IMR-90 (cell line): ENCODE measurements at regions not wholly inside any gene's neighbourhood (a gene's known extent, or its start where the extent isn't known, plus 50 kb on each side); places are given as distances from the start of the nearest gene placed in this dataset.
"Not testable (repeated sequence)": the region's sequence is repeated elsewhere in the genome, so short reads cannot be mapped to it uniquely, and the experiment has no call there.

ENCODE experiments used
- ATAC-seq: fragments of 200-7000 bp; cut with Tn5 transposase; 2 replicates; pipeline ENCODE4 v1.9.1; 2020; ENCODE audit warnings: low read depth, mild to moderate bottlenecking, moderate library complexity
- BruUV-seq: library from RNA; stranded (reverse); fragments of 400-500 nt; replicated peaks from 2 replicates; lab custom pipeline; 2021; lab: Mats Ljungman, UMichigan
- CTCF ChIA-PET: fragments of 300-600 bp; formaldehyde crosslinking; extraction: SDS; loops from one replicate; lab custom pipeline; 2021; ENCODE audit warnings: antibody characterized with exemption; lab: Yijun Ruan, JAX
- POLR2A ChIA-PET: fragments of 300-600 bp; sonication (Branson Sonifier 250); formaldehyde crosslinking; loops from one replicate; lab custom pipeline; 2022; ENCODE audit warnings: antibody characterized with exemption; ENCODE audit not compliant: unreplicated experiment; lab: Charles Lee
- DNase-seq: peaks from one replicate; pipeline ENCODE4 v3.0.0; 2013
- H2AFZ ChIP-seq: replicated peaks from 2 replicates; pipeline ENCODE3; 2013; ENCODE audit warnings: low read length, mild to moderate bottlenecking; ENCODE audit not compliant: poor library complexity
- H2AK5ac ChIP-seq: 2 replicates; pipeline ENCODE4 v1.6.1; 2013; ENCODE audit warnings: low read depth, low read length, inconsistent platforms
- H2AK9ac ChIP-seq: replicated peaks from 2 replicates; pipeline ENCODE3; 2013; ENCODE audit warnings: mild to moderate bottlenecking, low read depth, low read length, moderate library complexity; ENCODE audit not compliant: poor library complexity
- H2BK120ac ChIP-seq: 2 replicates; pipeline ENCODE4 v1.6.1; 2013; ENCODE audit warnings: low read depth, low read length, inconsistent platforms
- H2BK15ac ChIP-seq: 3 replicates; pipeline ENCODE4 v1.6.1; 2013; ENCODE audit warnings: low read depth, low read length, inconsistent platforms
- H2BK20ac ChIP-seq: 2 replicates; pipeline ENCODE4 v1.6.1; 2013; ENCODE audit warnings: low read depth, mild to moderate bottlenecking, inconsistent platforms, low read length, moderate library complexity
- H2BK5ac ChIP-seq: 2 replicates; pipeline ENCODE4 v1.6.1; 2013; ENCODE audit warnings: mild to moderate bottlenecking, low read depth, low read length, inconsistent platforms; ENCODE audit not compliant: poor library complexity, severe bottlenecking
- H3K14ac ChIP-seq: replicated peaks from 2 replicates; pipeline ENCODE4 v1.6.1; 2013; ENCODE audit warnings: low read depth, low read length, inconsistent platforms
- H3K18ac ChIP-seq: 2 replicates; pipeline ENCODE4 v1.6.1; 2013; ENCODE audit warnings: low read depth, low read length, control low read depth
- H3K23ac ChIP-seq: 2 replicates; pipeline ENCODE4 v1.6.1; 2013; ENCODE audit warnings: low read depth, low read length, inconsistent platforms
- H3K27ac ChIP-seq: 2 replicates; pipeline ENCODE4 v1.5.1; 2013; ENCODE audit warnings: mild to moderate bottlenecking, control low read depth, low read length; ENCODE audit not compliant: insufficient read depth
- H3K27me3 ChIP-seq: 2 replicates; pipeline ENCODE4 v1.6.1; 2013; ENCODE audit warnings: low read length; ENCODE audit not compliant: control insufficient read depth, insufficient read depth
- H3K36me3 ChIP-seq: 2 replicates; pipeline ENCODE4 v1.6.1; 2013; ENCODE audit warnings: low read length, mixed read lengths; ENCODE audit not compliant: control insufficient read depth, insufficient read depth
- H3K4ac ChIP-seq: 2 replicates; pipeline ENCODE4 v1.6.1; 2013; ENCODE audit warnings: low read depth, low read length, inconsistent platforms
- H3K4me1 ChIP-seq: 2 replicates; pipeline ENCODE4 v1.6.1; 2013; ENCODE audit warnings: low read length, mixed read lengths; ENCODE audit not compliant: control insufficient read depth, insufficient read depth
- H3K4me2 ChIP-seq: 2 replicates; pipeline ENCODE4 v1.6.1; 2013; ENCODE audit warnings: low read depth, mild to moderate bottlenecking, control low read depth, low read length, moderate library complexity
- H3K4me3 ChIP-seq: 2 replicates; pipeline ENCODE4 v1.5.1; 2013; ENCODE audit warnings: low read depth, mild to moderate bottlenecking, control low read depth, low read length, moderate library complexity; ENCODE audit not compliant: insufficient read depth
- H3K56ac ChIP-seq: 2 replicates; pipeline ENCODE4 v1.6.1; 2013; ENCODE audit warnings: low read length, inconsistent platforms; ENCODE audit not compliant: insufficient read depth; ENCODE audit errors: extremely low read depth
- H3K79me1 ChIP-seq, 2 experiments: 2 replicates each; pipeline ENCODE4 v1.6.1; 2013; ENCODE audit warnings: low read length in 2 of 2, inconsistent platforms in 1 of 2, low read depth in 1 of 2
- H3K9ac ChIP-seq: 2 replicates; pipeline ENCODE4 v1.6.1; 2013; ENCODE audit warnings: low read depth, low read length, control low read depth
- H3K9me1 ChIP-seq: 2 replicates; pipeline ENCODE4 v1.6.1; 2013; ENCODE audit warnings: low read length, inconsistent platforms; ENCODE audit not compliant: insufficient read depth
- H3K9me3 ChIP-seq: 2 replicates; pipeline ENCODE4 v1.6.1; 2013; ENCODE audit warnings: low read length; ENCODE audit not compliant: control insufficient read depth, insufficient read depth
- H4K20me1 ChIP-seq: 2 replicates; pipeline ENCODE4 v1.6.1; 2013; ENCODE audit warnings: low read length, inconsistent platforms; ENCODE audit not compliant: insufficient read depth
- H4K5ac ChIP-seq: 2 replicates; pipeline ENCODE4 v1.6.1; 2013; ENCODE audit warnings: mild to moderate bottlenecking, low read depth, low read length, control low read depth
- H4K8ac ChIP-seq, 2 experiments: 2 replicates each; pipeline ENCODE4 v1.6.1; 2013; ENCODE audit warnings: low read depth in 2 of 2, low read length in 2 of 2, control low read depth in 1 of 2, inconsistent platforms in 1 of 2
- H4K91ac ChIP-seq: 2 replicates; pipeline ENCODE4 v1.6.1; 2013; ENCODE audit warnings: low read depth, low read length, inconsistent platforms; ENCODE audit not compliant: insufficient read depth
- WGBS, 2 experiments: methylation state at CpG; one replicate each; pipeline versions ENCODE4 v1.1.5 to v1.1.7; 2013; ENCODE audit warnings: missing lambda C conversion rate in 2 of 2; ENCODE audit not compliant: insufficient read length in 1 of 2; ENCODE audit errors: extremely low coverage in 2 of 2; 5-methylcytosine and 5-hydroxymethylcytosine counted together
- dilution Hi-C: fragments of 300-500 bp; cut with HindIII; formaldehyde crosslinking; loops from one replicate; pipeline ENCODE4 v1.14.3; 2018; ENCODE audit warnings: low sequenced_read_pairs; ENCODE audit not compliant: unreplicated experiment
- in situ Hi-C: fragments of 300-500 bp; cut with MboI; formaldehyde crosslinking; loops from 3 replicates; pipeline ENCODE4 v1.14.3; 2019; ENCODE audit warnings: low sequenced_read_pairs, inconsistent platforms, mixed read lengths
- intact Hi-C: fragments of 100-400 bp; cut with micrococcal nuclease; formaldehyde crosslinking; loops from 2 replicates; pipeline ENCODE4 v1.10.0; 2022

- BruUV-seq, result not testable (repeated sequence)
These were observed 243.4 kb upstream of the GHR start for GRCh38 chr5:42179843-42180242.

More at GRCh38 chr5:42179843-42180242, 243.4 kb upstream of the GHR start:
- H3K4me1 ChIP-seq, H3K4me2 ChIP-seq, intact Hi-C loops, H2BK5ac ChIP-seq, in situ Hi-C loops, H3K27me3 ChIP-seq, H3K9me1 ChIP-seq, H4K5ac ChIP-seq, dilution Hi-C loops, H3K56ac ChIP-seq, H4K20me1 ChIP-seq, DNase-seq, H4K91ac ChIP-seq, H3K9ac ChIP-seq, POLR2A ChIA-PET, H2AK9ac ChIP-seq, H3K23ac ChIP-seq, H2AFZ ChIP-seq, H3K9me3 ChIP-seq, H2BK15ac ChIP-seq, H2AK5ac ChIP-seq, H2BK20ac ChIP-seq, H3K27ac ChIP-seq, CTCF ChIA-PET, H3K36me3 ChIP-seq, H3K18ac ChIP-seq, H3K14ac ChIP-seq, H2BK120ac ChIP-seq, H4K8ac ChIP-seq, H3K4ac ChIP-seq, ATAC-seq, H3K79me1 ChIP-seq, H3K4me3 ChIP-seq: not testable (repeated sequence)
- no CpG with 5 or more reads among the region's 1 CpG for WGBS, 2 experiments
